HepG2 (cell line): ENCODE measurements at regions not wholly inside any gene's neighbourhood (a gene's known extent, or its start where the extent isn't known, plus 50 kb on each side); places are given as distances from the start of the nearest gene placed in this dataset.

Experiments
- BRCA1 ChIP-seq: sonication (generic); formaldehyde crosslinking; IDR thresholded peaks from 2 replicates; pipeline ENCODE4 v1.4.0; 2020; ENCODE audit warnings: missing genetic modification reagents
- CEBPB ChIP-seq: IDR thresholded peaks from 2 replicates; pipeline ENCODE4 v1.6.1; 2011; ENCODE audit warnings: low read depth, low read length, improper control_type of control experiment, borderline replicate concordance
- GATA4 ChIP-seq: sonication (generic); IDR thresholded peaks from 2 replicates; pipeline ENCODE4 v1.6.1; 2016; ENCODE audit warnings: antibody characterized with exemption, low read depth, borderline replicate concordance
- HCFC1 ChIP-seq: fragments of 150-350 bp; IDR thresholded peaks from 2 replicates; pipeline ENCODE4 v1.6.1; 2014; ENCODE audit warnings: low read depth, low read length
- KLF6 ChIP-seq: IDR thresholded peaks from 2 replicates; pipeline ENCODE4 v1.8.0; 2016; ENCODE audit warnings: missing biosample characterization, missing genetic modification reagents
- ZKSCAN8 ChIP-seq: IDR thresholded peaks from 2 replicates; pipeline ENCODE4 v1.6.1; 2016; ENCODE audit warnings: borderline replicate concordance, missing genetic modification reagents, missing compliant biosample characterization
- ZNF430 ChIP-seq: sonication (generic); formaldehyde crosslinking; IDR thresholded peaks from 2 replicates; pipeline ENCODE4 v1.9.0; 2021; ENCODE audit warnings: mild to moderate bottlenecking, missing genetic modification reagents
- ZNF460 ChIP-seq: sonication (generic); formaldehyde crosslinking; IDR thresholded peaks from 2 replicates; pipeline ENCODE4 v1.5.1; 2020; ENCODE audit warnings: missing genetic modification reagents, mild to moderate bottlenecking, borderline replicate concordance
- ZNF501 ChIP-seq: sonication (generic); formaldehyde crosslinking; IDR thresholded peaks from 2 replicates; pipeline ENCODE4 v1.5.1; 2020; ENCODE audit warnings: mild to moderate bottlenecking, moderate library complexity, missing genetic modification reagents
- ZNF674 ChIP-seq: sonication (generic); formaldehyde crosslinking; IDR thresholded peaks from 2 replicates; pipeline ENCODE4 v1.5.0; 2020; ENCODE audit warnings: low read depth, mild to moderate bottlenecking, missing genetic modification reagents
- ZSCAN25 ChIP-seq: sonication (generic); formaldehyde crosslinking; IDR thresholded peaks from 2 replicates; pipeline ENCODE4 v1.8.0; 2022; ENCODE audit warnings: mild to moderate bottlenecking, missing genetic modification reagents
- TF ChIP-seq, protein P1 (sequence below): sonication (generic); formaldehyde crosslinking; IDR thresholded peaks from 2 replicates; pipeline ENCODE4 v1.5.0; 2020; ENCODE audit warnings: missing genetic modification reagents
- TF ChIP-seq, protein P2 (sequence below): sonication (generic); formaldehyde crosslinking; IDR thresholded peaks from 2 replicates; pipeline ENCODE4 v1.4.0; 2020; ENCODE audit warnings: missing genetic modification reagents, borderline replicate concordance
- TF ChIP-seq, protein P3 (sequence below): sonication (generic); formaldehyde crosslinking; IDR thresholded peaks from 2 replicates; pipeline ENCODE4 v1.5.1; 2020; ENCODE audit warnings: missing genetic modification reagents, mild to moderate bottlenecking, borderline replicate concordance
- TF ChIP-seq, protein P4 (sequence below): sonication (generic); formaldehyde crosslinking; IDR thresholded peaks from 2 replicates; pipeline ENCODE4 v1.4.0; 2020; ENCODE audit warnings: missing genetic modification reagents
- TF ChIP-seq, protein P5 (sequence below): sonication (generic); formaldehyde crosslinking; conservative IDR thresholded peaks from 2 replicates; pipeline ENCODE4 v1.8.0; 2022; ENCODE audit warnings: mild to moderate bottlenecking, moderate library complexity, missing genetic modification reagents

DNA sequence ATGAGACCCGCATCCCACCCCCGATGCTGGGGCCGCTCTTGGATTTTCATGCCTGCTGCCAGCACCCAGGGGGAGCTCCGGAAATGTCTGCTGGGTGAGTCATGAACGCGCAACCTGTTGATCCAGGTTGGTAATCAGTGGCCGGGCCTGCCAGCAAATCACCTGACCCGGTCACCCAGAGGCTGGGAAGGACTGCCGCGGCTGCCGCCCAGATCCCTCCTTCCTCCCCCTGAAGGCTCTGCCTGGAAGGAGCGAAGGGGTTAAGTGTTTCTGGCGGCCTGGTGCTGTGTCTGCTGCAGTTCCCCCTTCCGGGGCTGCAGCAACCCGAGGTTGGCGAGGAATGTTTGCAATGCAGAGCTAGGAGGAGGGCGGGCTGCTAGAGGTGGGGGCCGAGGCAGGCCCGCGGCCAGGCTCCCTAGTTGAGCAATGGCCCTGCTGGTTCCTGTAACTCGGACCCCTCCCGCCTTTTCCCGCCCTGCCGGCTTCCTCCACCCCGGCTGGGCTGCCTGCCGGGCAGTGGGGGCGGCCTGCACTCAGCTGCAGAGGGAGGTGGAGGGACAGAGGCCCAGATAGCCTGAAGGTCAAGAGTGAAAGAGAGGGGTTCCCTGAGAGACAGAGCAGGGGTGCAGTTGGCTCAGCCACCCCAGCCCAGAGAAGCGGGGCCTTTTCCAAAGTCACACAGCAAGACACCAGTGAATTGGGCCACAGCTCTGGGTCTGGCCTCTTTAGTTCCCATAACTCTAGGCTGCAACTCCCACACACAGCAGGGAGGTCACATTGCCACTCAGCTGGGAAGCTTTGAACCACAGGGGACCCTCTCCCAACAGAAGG is 156.3 kb upstream of the IER5L start (continued):
- peak; percentile 85; the same call in 1 of the 2 replicates for TF ChIP-seq ZNF501 (CRISPR knock-in tag)
- peak; percentile 94 for TF ChIP-seq CEBPB
- TF ChIP-seq, protein P1, sequence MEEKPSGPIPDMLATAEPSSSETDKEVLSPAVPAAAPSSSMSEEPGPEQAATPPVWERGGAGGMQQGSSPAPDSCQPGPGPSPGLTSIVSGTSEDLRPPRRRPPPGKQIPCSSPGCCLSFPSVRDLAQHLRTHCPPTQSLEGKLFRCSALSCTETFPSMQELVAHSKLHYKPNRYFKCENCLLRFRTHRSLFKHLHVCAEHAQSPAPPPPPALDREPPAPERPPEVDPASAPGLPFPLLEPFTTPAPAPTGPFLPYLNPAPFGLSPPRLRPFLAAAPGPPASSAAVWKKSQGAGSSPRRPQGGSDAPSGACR (CRISPR knock-in tag): peak; percentile 83; the same call in 1 of the 2 replicates
- TF ChIP-seq ZNF674: peak; percentile 34; the same call in 1 of the 2 replicates
- TF ChIP-seq ZSCAN25 (CRISPR knock-in tag): peak; percentile 59; the same call in 1 of the 2 replicates
- TF ChIP-seq GATA4: peak; percentile 77; the same call in 1 of the 2 replicates
- peak; percentile 75; the same call in 1 of the 2 replicates for TF ChIP-seq ZNF460 (CRISPR knock-in tag)
- TF ChIP-seq, protein P2, sequence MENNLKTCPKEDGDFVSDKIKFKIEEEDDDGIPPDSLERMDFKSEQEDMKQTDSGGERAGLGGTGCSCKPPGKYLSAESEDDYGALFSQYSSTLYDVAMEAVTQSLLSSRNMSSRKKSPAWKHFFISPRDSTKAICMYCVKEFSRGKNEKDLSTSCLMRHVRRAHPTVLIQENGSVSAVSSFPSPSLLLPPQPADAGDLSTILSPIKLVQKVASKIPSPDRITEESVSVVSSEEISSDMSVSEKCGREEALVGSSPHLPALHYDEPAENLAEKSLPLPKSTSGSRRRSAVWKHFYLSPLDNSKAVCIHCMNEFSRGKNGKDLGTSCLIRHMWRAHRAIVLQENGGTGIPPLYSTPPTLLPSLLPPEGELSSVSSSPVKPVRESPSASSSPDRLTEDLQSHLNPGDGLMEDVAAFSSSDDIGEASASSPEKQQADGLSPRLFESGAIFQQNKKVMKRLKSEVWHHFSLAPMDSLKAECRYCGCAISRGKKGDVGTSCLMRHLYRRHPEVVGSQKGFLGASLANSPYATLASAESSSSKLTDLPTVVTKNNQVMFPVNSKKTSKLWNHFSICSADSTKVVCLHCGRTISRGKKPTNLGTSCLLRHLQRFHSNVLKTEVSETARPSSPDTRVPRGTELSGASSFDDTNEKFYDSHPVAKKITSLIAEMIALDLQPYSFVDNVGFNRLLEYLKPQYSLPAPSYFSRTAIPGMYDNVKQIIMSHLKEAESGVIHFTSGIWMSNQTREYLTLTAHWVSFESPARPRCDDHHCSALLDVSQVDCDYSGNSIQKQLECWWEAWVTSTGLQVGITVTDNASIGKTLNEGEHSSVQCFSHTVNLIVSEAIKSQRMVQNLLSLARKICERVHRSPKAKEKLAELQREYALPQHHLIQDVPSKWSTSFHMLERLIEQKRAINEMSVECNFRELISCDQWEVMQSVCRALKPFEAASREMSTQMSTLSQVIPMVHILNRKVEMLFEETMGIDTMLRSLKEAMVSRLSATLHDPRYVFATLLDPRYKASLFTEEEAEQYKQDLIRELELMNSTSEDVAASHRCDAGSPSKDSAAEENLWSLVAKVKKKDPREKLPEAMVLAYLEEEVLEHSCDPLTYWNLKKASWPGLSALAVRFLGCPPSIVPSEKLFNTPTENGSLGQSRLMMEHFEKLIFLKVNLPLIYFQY: peak; percentile 82; the same call in 1 of the 2 replicates
- 0 out of 2 replicates have a peak, but pooled peaks have one; percentile 26 for TF ChIP-seq HCFC1
- TF ChIP-seq KLF6: no peak; the same call in 1 of the 2 replicates
- TF ChIP-seq BRCA1: 0 out of 2 replicates have a peak, but pooled peaks have one; percentile 77
- peak; percentile 97 for TF ChIP-seq ZKSCAN8
- TF ChIP-seq, protein P3, sequence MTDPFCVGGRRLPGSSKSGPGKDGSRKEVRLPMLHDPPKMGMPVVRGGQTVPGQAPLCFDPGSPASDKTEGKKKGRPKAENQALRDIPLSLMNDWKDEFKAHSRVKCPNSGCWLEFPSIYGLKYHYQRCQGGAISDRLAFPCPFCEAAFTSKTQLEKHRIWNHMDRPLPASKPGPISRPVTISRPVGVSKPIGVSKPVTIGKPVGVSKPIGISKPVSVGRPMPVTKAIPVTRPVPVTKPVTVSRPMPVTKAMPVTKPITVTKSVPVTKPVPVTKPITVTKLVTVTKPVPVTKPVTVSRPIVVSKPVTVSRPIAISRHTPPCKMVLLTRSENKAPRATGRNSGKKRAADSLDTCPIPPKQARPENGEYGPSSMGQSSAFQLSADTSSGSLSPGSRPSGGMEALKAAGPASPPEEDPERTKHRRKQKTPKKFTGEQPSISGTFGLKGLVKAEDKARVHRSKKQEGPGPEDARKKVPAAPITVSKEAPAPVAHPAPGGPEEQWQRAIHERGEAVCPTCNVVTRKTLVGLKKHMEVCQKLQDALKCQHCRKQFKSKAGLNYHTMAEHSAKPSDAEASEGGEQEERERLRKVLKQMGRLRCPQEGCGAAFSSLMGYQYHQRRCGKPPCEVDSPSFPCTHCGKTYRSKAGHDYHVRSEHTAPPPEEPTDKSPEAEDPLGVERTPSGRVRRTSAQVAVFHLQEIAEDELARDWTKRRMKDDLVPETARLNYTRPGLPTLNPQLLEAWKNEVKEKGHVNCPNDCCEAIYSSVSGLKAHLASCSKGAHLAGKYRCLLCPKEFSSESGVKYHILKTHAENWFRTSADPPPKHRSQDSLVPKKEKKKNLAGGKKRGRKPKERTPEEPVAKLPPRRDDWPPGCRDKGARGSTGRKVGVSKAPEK (CRISPR knock-in tag): no peak
- peak; percentile 94 for TF ChIP-seq ZNF430 (CRISPR knock-in tag)
- TF ChIP-seq, protein P4, sequence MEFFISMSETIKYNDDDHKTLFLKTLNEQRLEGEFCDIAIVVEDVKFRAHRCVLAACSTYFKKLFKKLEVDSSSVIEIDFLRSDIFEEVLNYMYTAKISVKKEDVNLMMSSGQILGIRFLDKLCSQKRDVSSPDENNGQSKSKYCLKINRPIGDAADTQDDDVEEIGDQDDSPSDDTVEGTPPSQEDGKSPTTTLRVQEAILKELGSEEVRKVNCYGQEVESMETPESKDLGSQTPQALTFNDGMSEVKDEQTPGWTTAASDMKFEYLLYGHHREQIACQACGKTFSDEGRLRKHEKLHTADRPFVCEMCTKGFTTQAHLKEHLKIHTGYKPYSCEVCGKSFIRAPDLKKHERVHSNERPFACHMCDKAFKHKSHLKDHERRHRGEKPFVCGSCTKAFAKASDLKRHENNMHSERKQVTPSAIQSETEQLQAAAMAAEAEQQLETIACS (CRISPR knock-in tag): no peak
- TF ChIP-seq, protein P5, sequence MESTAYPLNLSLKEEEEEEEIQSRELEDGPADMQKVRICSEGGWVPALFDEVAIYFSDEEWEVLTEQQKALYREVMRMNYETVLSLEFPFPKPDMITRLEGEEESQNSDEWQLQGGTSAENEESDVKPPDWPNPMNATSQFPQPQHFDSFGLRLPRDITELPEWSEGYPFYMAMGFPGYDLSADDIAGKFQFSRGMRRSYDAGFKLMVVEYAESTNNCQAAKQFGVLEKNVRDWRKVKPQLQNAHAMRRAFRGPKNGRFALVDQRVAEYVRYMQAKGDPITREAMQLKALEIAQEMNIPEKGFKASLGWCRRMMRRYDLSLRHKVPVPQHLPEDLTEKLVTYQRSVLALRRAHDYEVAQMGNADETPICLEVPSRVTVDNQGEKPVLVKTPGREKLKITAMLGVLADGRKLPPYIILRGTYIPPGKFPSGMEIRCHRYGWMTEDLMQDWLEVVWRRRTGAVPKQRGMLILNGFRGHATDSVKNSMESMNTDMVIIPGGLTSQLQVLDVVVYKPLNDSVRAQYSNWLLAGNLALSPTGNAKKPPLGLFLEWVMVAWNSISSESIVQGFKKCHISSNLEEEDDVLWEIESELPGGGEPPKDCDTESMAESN: peak; percentile 81
